ENCODE measurements at regions not wholly inside any gene's neighbourhood (a gene's known extent, or its start where the extent isn't known, plus 50 kb on each side); places are given as distances from the start of the nearest gene placed in this dataset.
A peak's percentile ranks its signal among the peaks of the same experiment; 100 is the strongest.

- DNase-seq = no peak
Observed at GRCh38 chr12:96134200-96134599, 60.0 kb upstream of the ELK3 start.

- DNase-seq = peak in 2 of 3 donors; percentile 36 to 55
Observed at GRCh38 chr12:96136161-96136560, 58.0 kb upstream of the ELK3 start.

- DNase-seq = peak; percentile 54 to 81 (median 77)
Observed at GRCh38 chr12:96136725-96137378, 57.3 kb upstream of the ELK3 start.

GRCh38 chr12:96140174-96140573, 54.0 kb upstream of the ELK3 start:
- peak; percentile 43 to 68 (median 67) for DNase-seq

GRCh38 chr12:96141216-96141912, 52.8 kb upstream of the ELK3 start:
- DNase-seq = peak; percentile 55 to 65 (median 61)

GRCh38 chr12:96143392-96143791, 50.8 kb upstream of the ELK3 start:
- DNase-seq = no peak

- peak in 2 of 3 donors; percentile 38 to 41 for DNase-seq
Observed at GRCh38 chr12:96143827-96144565, 50.2 kb upstream of the ELK3 start.

Measured in suppressor macrophage treated with lipopolysaccharide for 1 hour (primary cell).